ENCODE measurements at regions not wholly inside any gene's neighbourhood (a gene's known extent, or its start where the extent isn't known, plus 50 kb on each side); places are given as distances from the start of the nearest gene placed in this dataset.

- Histone ChIP-seq H3K27me3 (ENCODE audit: insufficient read depth, low read length) (no peaks in the 10 kb centered on the region), H3K9ac (ENCODE audit: low read depth, low read length) (no peak overlapping the region), H3K4me3 (ENCODE audit: low read length) (no peak overlapping the region), H3K27ac (ENCODE audit: low read length) (no peak overlapping the region), H3K9me3 (ENCODE audit: insufficient read depth, low read depth, low read length) (no peaks in the 10 kb centered on the region), H3K4me1 (ENCODE audit: insufficient read depth, low read length) (peaks cover 35% of the 10 kb centered on the region), H3K36me3 (ENCODE audit: insufficient read depth, low read depth, low read length) (no peaks in the 10 kb centered on the region)
Observed at GRCh38 chr6:71400852-71401251, 112.2 kb downstream of the OGFRL1 start.

- Histone ChIP-seq H3K9me3 (ENCODE audit: insufficient read depth, low read depth, low read length) (no peaks in the 10 kb centered on the region), H3K4me1 (ENCODE audit: insufficient read depth, low read length) (peaks cover 39% of the 10 kb centered on the region), H3K4me3 (ENCODE audit: low read length) (no peak overlapping the region), H3K27ac (ENCODE audit: low read length) (no peak overlapping the region), H3K27me3 (ENCODE audit: insufficient read depth, low read length) (0 out of 2 replicates have a peak, but pooled peaks cover 3% of the 10 kb centered on the region), H3K36me3 (ENCODE audit: insufficient read depth, low read depth, low read length) (no peaks in the 10 kb centered on the region), H3K9ac (ENCODE audit: low read depth, low read length) (no peak overlapping the region)
Observed at GRCh38 chr6:71402096-71402495, 113.5 kb downstream of the OGFRL1 start.

DNA sequence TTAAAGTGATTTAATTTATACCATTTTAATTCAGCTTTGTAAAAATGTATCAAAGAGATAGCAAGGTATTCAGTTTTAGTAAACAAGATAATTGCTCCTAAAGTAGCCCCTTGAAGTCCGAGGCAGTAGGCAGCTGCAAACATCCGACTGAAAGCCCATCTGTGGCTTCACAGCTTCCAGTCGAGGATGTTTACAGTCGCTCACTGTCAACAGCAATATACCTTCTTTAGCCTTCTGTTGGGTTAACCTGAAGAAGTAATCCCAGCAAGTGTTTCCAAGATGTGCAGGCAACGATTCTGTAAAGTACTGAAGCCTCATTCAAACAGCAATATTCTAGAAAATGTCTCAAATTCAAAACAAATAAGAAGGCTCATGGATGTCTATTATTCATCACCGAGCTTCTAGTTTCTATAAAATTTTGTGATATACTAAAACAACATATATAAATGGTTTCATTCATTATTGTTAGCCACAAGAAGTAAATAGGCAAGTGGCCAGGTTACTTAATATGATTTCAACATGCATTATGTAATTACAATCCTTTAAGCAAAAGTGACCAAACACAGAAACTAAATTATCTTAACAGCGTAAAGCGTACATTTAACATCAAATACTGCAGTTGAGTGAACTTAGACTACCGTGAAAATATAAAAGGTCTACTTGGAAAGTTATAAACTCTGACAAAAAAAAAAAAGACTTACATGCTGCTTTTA is 115.0 kb downstream of the OGFRL1 start:
- H3K27me3 ChIP-seq (ENCODE audit: insufficient read depth, low read length): 0 out of 2 replicates have a peak, but pooled peaks cover 3% of the 10 kb centered on the region
- no peak overlapping the region for H3K4me3 ChIP-seq (ENCODE audit: low read length)
- peak overlapping the region; percentile 43; the same call in 1 of the 2 replicates for H3K9ac ChIP-seq (ENCODE audit: low read depth, low read length)
- no peaks in the 10 kb centered on the region for H3K9me3 ChIP-seq (ENCODE audit: insufficient read depth, low read depth, low read length)
- H3K36me3 ChIP-seq (ENCODE audit: insufficient read depth, low read depth, low read length): no peaks in the 10 kb centered on the region
- H3K27ac ChIP-seq (ENCODE audit: low read length): no peak overlapping the region
- peaks cover 46% of the 10 kb centered on the region for H3K4me1 ChIP-seq (ENCODE audit: insufficient read depth, low read length)

- Histone ChIP-seq H3K4me1 (ENCODE audit: insufficient read depth, low read length) (peaks cover 46% of the 10 kb centered on the region), H3K9me3 (ENCODE audit: insufficient read depth, low read depth, low read length) (no peaks in the 10 kb centered on the region), H3K9ac (ENCODE audit: low read depth, low read length) (peak overlapping the region; percentile 43; the same call in 1 of the 2 replicates)
Observed at GRCh38 chr6:71404145-71404966, 115.7 kb downstream of the OGFRL1 start.

DNA sequence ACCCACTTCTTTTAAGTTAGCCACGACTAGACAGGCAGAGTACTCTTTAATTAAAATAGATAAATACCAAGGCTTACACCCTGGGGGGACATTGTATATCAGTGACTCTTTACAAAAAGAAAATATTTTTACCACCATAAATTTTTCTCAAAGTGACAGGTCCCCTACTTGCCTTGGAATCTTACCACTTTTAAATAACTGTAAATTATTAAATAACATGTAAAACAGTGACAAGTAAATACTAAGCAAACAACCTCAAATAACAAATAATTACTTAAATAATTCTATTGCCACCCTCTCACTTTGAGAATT is 116.3 kb downstream of the OGFRL1 start:
- Histone ChIP-seq H3K36me3 (ENCODE audit: insufficient read depth, low read depth, low read length) (no peaks in the 10 kb centered on the region), H3K4me3 (ENCODE audit: low read length) (peak overlapping the region; percentile 28; the same call in 1 of the 2 replicates), H3K27me3 (ENCODE audit: insufficient read depth, low read length) (0 out of 2 replicates have a peak, but pooled peaks cover 3% of the 10 kb centered on the region), H3K27ac (ENCODE audit: low read length) (no peak overlapping the region), H3K4me1 (ENCODE audit: insufficient read depth, low read length) (peaks cover 46% of the 10 kb centered on the region), H3K9me3 (ENCODE audit: insufficient read depth, low read depth, low read length) (no peaks in the 10 kb centered on the region), H3K9ac (ENCODE audit: low read depth, low read length) (no peak overlapping the region)

More at GRCh38 chr6:71404145-71404966, 115.7 kb downstream of the OGFRL1 start:
- Histone ChIP-seq H3K27ac (ENCODE audit: low read length) (no peak overlapping the region), H3K36me3 (ENCODE audit: insufficient read depth, low read depth, low read length) (no peaks in the 10 kb centered on the region), H3K4me3 (ENCODE audit: low read length) (peak overlapping the region; percentile 28; the same call in 1 of the 2 replicates), H3K27me3 (ENCODE audit: insufficient read depth, low read length) (0 out of 2 replicates have a peak, but pooled peaks cover 3% of the 10 kb centered on the region)

DNA sequence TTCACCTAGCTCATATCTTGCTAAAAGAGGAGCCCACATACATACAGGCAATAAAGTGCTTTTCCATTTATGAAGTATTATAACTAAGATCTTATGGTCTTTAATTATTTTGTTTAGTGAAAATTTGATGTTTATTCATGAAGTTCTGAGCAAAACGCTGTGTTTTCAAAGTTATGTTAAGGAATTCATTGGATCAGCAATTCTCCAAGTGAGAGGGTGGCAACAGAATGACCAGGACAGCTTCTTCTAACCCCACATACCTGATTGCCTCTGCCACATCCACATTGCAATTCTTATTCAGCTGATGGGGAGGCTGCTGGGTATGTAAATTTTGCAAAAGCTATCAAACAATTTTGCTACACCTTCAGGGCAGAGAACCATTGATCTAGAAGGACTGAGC is 116.8 kb downstream of the OGFRL1 start:
- H3K27ac ChIP-seq (ENCODE audit: low read length): no peak overlapping the region
- H3K9ac ChIP-seq (ENCODE audit: low read depth, low read length): no peak overlapping the region
- no peaks in the 10 kb centered on the region for H3K9me3 ChIP-seq (ENCODE audit: insufficient read depth, low read depth, low read length)
- H3K27me3 ChIP-seq (ENCODE audit: insufficient read depth, low read length): 0 out of 2 replicates have a peak, but pooled peaks cover 3% of the 10 kb centered on the region
- no peak overlapping the region for H3K4me3 ChIP-seq (ENCODE audit: low read length)
- H3K36me3 ChIP-seq (ENCODE audit: insufficient read depth, low read depth, low read length): no peaks in the 10 kb centered on the region
- H3K4me1 ChIP-seq (ENCODE audit: insufficient read depth, low read length): peaks cover 46% of the 10 kb centered on the region

DNA sequence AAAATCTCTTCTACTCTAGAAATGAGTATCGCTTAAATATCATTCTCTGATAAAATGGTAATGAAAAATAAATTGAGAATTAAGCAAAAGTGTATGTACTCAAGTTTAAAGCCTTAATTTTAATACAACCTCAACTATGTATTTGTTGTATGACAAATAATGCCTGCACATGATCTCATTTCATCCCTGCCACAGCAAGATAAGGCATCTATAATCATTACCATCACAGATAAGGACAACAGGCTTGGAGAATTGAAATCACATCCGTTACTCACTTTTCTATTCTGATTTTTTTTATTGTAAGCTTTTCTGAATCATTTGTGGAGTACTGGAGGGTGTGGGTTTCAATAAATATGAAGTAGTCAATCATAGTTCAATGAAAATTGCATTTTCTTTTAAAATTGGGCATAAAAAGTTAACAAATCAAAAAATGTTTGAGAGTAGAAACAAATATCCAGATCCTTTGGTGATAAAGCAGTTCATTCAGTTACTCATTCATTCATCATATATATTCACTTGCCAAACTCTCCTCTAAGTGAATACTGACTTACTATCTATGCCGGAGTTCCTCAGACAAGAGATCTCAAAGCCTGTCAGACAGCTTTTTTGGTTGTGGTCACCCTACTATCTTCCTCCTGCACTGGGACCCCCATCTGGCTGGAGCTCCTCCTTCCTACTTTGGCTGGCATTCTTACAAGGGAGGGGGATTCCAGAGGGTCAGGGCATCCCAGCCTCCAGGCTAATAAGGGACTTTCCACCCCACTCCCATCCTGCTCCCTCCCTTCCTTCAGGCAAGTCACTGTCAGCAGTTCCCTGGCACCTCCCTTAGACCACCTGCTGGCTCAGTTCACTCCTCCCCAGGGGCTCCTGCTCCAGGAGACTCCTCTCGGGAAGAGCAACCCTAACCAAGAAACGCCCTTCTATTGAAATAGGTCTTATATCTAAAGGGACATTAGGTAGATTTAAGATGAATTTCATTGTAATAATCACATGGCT is 118.6 kb downstream of the OGFRL1 start:
- peaks cover 42% of the 10 kb centered on the region for H3K4me1 ChIP-seq (ENCODE audit: insufficient read depth, low read length)
- 0 out of 2 replicates have a peak, but pooled peaks cover 3% of the 10 kb centered on the region for H3K27me3 ChIP-seq (ENCODE audit: insufficient read depth, low read length)

GRCh38 chr6:71408787-71409723 is 120.4 kb downstream of the OGFRL1 start:
- no peak overlapping the region for H3K27ac ChIP-seq (ENCODE audit: low read length)
- 0 out of 2 replicates have a peak, but pooled peaks cover 3% of the 10 kb centered on the region for H3K27me3 ChIP-seq (ENCODE audit: insufficient read depth, low read length)
- no peaks in the 10 kb centered on the region for H3K9me3 ChIP-seq (ENCODE audit: insufficient read depth, low read depth, low read length)
- no peaks in the 10 kb centered on the region for H3K36me3 ChIP-seq (ENCODE audit: insufficient read depth, low read depth, low read length)
- no peak overlapping the region for H3K4me3 ChIP-seq (ENCODE audit: low read length)
- H3K4me1 ChIP-seq (ENCODE audit: insufficient read depth, low read length): peaks cover 32% of the 10 kb centered on the region
- no peak overlapping the region for H3K9ac ChIP-seq (ENCODE audit: low read depth, low read length)

More for the DNA sequence above, 118.6 kb downstream of the OGFRL1 start:
- H3K36me3 ChIP-seq (ENCODE audit: insufficient read depth, low read depth, low read length): no peaks in the 10 kb centered on the region
- no peaks in the 10 kb centered on the region for H3K9me3 ChIP-seq (ENCODE audit: insufficient read depth, low read depth, low read length)
- no peak overlapping the region for H3K9ac ChIP-seq (ENCODE audit: low read depth, low read length)
- no peak overlapping the region for H3K4me3 ChIP-seq (ENCODE audit: low read length)
- no peak overlapping the region for H3K27ac ChIP-seq (ENCODE audit: low read length)

DNA sequence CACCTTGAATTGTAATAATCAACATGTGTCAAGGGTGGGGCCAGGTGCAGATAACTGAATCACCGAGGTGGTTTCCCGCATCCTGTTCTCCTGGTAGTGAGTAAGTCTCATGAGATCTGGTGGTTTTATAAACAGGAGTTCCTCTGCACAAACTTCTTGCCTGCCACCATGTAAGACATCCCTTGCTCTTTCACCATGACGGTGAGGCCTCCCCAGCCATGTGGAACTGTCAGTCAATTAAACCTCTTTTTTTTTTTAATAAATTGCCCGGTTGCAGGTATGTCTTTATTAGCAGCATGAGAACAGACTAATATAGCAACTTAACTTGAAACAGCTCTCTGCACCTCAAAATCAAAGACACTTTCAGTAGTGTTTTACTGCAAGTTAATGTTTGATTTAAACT is 121.6 kb downstream of the OGFRL1 start:
- H3K27ac ChIP-seq (ENCODE audit: low read length): no peak overlapping the region
- H3K9me3 ChIP-seq (ENCODE audit: insufficient read depth, low read depth, low read length): no peaks in the 10 kb centered on the region
- peaks cover 21% of the 10 kb centered on the region for H3K4me1 ChIP-seq (ENCODE audit: insufficient read depth, low read length)
- H3K9ac ChIP-seq (ENCODE audit: low read depth, low read length): no peak overlapping the region
- no peaks in the 10 kb centered on the region for H3K36me3 ChIP-seq (ENCODE audit: insufficient read depth, low read depth, low read length)
- H3K27me3 ChIP-seq (ENCODE audit: insufficient read depth, low read length): 0 out of 2 replicates have a peak, but pooled peaks cover 3% of the 10 kb centered on the region
- H3K4me3 ChIP-seq (ENCODE audit: low read length): no peak overlapping the region

- Histone ChIP-seq H3K27ac (ENCODE audit: low read length) (no peak overlapping the region), H3K4me1 (ENCODE audit: insufficient read depth, low read length) (peaks cover 16% of the 10 kb centered on the region), H3K9ac (ENCODE audit: low read depth, low read length) (no peak overlapping the region), H3K4me3 (ENCODE audit: low read length) (no peak overlapping the region), H3K9me3 (ENCODE audit: insufficient read depth, low read depth, low read length) (no peaks in the 10 kb centered on the region), H3K36me3 (ENCODE audit: insufficient read depth, low read depth, low read length) (no peaks in the 10 kb centered on the region), H3K27me3 (ENCODE audit: insufficient read depth, low read length) (0 out of 2 replicates have a peak, but pooled peaks cover 3% of the 10 kb centered on the region)
Observed at GRCh38 chr6:71410681-71411080, 122.1 kb downstream of the OGFRL1 start.
